Spinal cord (tissue), 9 donors: ENCODE measurements at regions not wholly inside any gene's neighbourhood (a gene's known extent, or its start where the extent isn't known, plus 50 kb on each side); places are given as distances from the start of the nearest gene placed in this dataset.
"Not testable (repeated sequence)": the region's sequence is repeated elsewhere in the genome, so short reads cannot be mapped to it uniquely, and the experiment has no call there.

Experiments used
- DNase-seq, 6 donors: peaks; one replicate each; pipeline versions ENCODE4 v3.0.0 to v3.0.0-alpha.2; 2013 to 2015; ENCODE audit warnings: low spot score in 6 of 6, low read depth in 4 of 6
- H3K27ac ChIP-seq: one replicate; pipeline ENCODE4 v1.5.1; 2013; ENCODE audit warnings: low read depth, low read length, control low read depth
- H3K27me3 ChIP-seq: one replicate; pipeline ENCODE4 v1.6.1; 2013; ENCODE audit warnings: low read length; ENCODE audit not compliant: control insufficient read depth, insufficient read depth
- H3K36me3 ChIP-seq: one replicate; pipeline ENCODE4 v1.6.1; 2013; ENCODE audit warnings: low read length; ENCODE audit not compliant: control insufficient read depth, insufficient read depth
- H3K4me1 ChIP-seq: one replicate; pipeline ENCODE4 v1.6.1; 2013; ENCODE audit warnings: low read length; ENCODE audit not compliant: control insufficient read depth, insufficient read depth
- H3K4me3 ChIP-seq: one replicate; pipeline ENCODE4 v1.5.1; 2013; ENCODE audit warnings: low read depth, low read length, control low read depth
- H3K9me3 ChIP-seq: one replicate; pipeline ENCODE4 v1.6.1; 2013; ENCODE audit warnings: low read length; ENCODE audit not compliant: control insufficient read depth, insufficient read depth
- WGBS: methylation state at CpG from one replicate; pipeline ENCODE4 v1.1.5; 2013; ENCODE audit warnings: missing lambda C conversion rate; ENCODE audit not compliant: insufficient coverage; 5-methylcytosine and 5-hydroxymethylcytosine counted together
- donor health status: healthy.

DNA sequence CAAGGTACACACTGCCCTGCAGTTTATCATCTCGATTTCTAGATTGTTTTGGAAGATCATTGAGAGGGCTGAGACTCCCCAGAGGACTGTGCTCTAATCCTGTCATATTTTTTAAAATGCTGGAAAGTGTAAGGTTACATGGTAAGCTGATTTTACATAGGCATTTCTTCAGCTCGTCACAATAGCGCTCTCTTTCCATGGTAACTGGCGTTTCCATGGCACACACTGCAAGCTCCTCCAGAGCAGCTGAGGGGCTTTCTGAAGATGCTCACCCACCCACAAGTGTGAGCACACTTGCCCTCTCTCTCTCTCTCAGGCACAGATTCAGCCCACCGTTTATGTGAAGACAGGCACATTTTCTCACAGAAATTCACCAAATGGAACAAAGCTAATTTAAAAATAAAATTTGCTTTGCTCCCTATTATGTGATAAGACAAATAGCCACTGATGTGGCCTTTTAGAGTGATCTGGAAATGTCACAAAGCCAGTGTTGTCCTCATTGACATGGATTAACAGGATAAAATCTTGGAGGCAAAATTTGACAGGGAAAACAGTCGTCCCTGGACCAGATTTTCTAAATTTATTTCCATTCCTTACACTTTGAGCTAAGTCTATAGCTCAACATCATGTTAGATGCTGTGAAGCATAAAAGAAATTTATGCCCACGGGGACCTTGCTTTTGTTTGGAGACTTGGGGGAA, 421.5 kb downstream of the RWDD3 start:
- peak in 4 of 6 donors; percentile 36 to 91 (median 63) for DNase-seq
- Histone ChIP-seq H3K27ac (no peak overlapping the region), H3K36me3 (no peaks in the 10 kb centered on the region), H3K4me1 (peaks cover 3% of the 10 kb centered on the region), H3K4me3 (no peak overlapping the region), H3K27me3 (no peaks in the 10 kb centered on the region), H3K9me3 (no peaks in the 10 kb centered on the region)
- WGBS = 52% methylated on average over 3 of the region's 7 CpGs

DNA sequence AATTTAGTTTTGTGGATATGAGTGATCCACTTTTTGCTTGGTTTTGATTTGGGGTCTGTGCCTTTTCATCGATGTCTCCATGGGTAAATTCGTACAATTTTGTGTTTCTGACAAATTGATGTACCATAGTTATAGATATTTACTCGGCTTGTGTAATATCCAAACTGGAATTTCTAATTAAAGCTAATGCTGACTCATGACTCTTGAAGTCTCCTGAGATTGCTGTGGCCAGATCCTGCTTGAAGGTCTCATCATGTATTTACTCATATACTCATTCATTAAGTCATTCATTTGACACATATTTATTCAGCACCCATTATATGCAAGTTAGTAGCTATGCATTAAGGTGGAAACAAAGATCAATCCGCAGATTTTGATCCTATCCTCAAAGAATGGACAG, 423.2 kb downstream of the RWDD3 start:
- DNase-seq = no peak
- no peaks in the 10 kb centered on the region for H3K36me3 ChIP-seq
- H3K27ac ChIP-seq = no peak overlapping the region
- peaks cover 3% of the 10 kb centered on the region for H3K4me1 ChIP-seq
- no peaks in the 10 kb centered on the region for H3K27me3 ChIP-seq
- H3K9me3 ChIP-seq = no peaks in the 10 kb centered on the region
- 100% methylated on average over 1 of the region's 4 CpGs for WGBS
- no peak overlapping the region for H3K4me3 ChIP-seq

DNA sequence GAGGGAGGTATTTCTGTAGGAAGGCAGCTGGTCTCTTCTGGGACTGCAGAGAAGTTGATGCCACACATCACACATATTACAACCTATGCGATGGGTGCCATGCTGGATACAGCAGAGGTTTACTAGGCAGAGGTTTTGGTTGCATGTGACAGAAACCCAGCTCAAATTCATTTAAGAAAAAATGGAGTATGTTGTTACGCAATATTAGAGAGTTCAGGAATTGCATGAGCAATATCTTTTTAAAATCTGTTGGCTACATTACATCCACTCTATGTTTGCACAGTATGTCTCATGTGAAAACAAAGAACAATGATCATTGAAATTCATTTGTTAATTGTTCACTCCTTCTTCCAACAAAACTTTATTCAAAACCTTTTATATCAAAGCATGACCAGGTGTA, 425.2 kb downstream of the RWDD3 start:
- no CpG with 5 or more reads among the region's 2 CpGs for WGBS
- Histone ChIP-seq H3K27me3 (no peaks in the 10 kb centered on the region), H3K36me3 (no peaks in the 10 kb centered on the region), H3K9me3 (peaks cover 3% of the 10 kb centered on the region), H3K4me3 (no peak overlapping the region), H3K27ac (no peak overlapping the region), H3K4me1 (peaks cover 3% of the 10 kb centered on the region)
- DNase-seq = no peak

DNA sequence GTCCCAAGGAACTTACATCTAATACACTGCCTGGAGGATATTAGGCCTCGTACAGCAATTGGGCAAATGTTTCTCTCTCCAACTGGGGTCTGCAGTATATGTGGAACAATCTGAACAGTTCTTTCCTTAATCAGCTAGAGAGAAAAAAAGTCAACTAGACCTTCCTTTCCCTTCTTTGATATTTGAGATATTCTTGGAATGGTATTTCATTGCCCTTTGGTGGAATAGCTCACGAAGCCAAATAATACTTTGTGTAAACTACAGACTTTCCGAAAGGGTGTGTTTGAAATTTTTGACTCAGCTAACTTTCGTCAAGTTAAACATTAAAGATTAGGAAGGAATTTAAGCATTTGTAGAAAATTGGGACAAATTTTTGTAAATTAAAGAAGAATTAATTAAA, 425.6 kb downstream of the RWDD3 start:
- no CpG with 5 or more reads among the region's 4 CpGs for WGBS
- no peaks in the 10 kb centered on the region for H3K27me3 ChIP-seq
- no peak overlapping the region for H3K4me3 ChIP-seq
- H3K36me3 ChIP-seq = no peaks in the 10 kb centered on the region
- H3K27ac ChIP-seq = no peak overlapping the region
- DNase-seq = no peak
- peaks cover 3% of the 10 kb centered on the region for H3K4me1 ChIP-seq
- peaks cover 3% of the 10 kb centered on the region for H3K9me3 ChIP-seq

DNA sequence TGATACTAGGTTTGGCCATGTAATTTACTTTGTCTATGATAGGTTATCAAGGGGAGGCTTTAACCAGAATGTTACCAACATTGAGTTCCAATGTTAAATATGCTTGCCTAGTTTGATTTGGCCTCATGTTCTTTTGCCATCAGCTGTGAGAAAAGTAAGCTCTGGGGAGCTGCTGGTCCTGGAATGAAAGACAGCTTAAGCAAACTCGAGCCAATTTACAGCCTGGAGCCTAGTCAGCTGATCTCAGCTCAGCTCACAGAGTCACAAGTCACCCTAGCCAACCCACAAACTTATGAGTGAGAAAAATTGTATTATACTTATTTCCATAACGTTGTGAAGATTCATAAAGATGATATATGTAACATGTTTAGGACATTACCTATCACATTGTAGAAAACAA, 426.7 kb downstream of the RWDD3 start:
- H3K9me3 ChIP-seq = peaks cover 3% of the 10 kb centered on the region

DNA sequence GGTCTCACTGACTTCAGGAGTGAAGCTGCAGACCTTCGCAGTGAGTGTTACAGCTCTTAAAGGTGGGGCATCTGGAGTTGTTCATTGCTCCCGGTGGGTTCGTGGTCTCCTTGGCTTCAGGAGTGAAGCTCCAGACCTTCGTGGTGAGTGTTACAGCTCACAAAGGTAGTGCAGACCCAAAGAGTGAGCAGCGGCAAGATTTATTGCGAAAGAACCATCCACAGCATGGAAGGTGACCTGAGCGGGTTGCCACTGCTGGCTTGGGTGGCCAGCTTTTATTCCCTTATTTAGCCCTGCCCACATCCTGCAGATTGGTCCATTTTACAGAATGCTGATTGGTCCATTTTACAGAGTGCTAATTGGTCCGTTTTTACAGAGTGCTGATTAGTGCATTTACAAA, 429.5 kb downstream of the RWDD3 start:
- not testable (repeated sequence) for H3K4me3 ChIP-seq, DNase-seq, H3K27me3 ChIP-seq, H3K36me3 ChIP-seq, H3K27ac ChIP-seq, H3K9me3 ChIP-seq, H3K4me1 ChIP-seq
- over 99% methylated on average over 7 of the region's 8 CpGs for WGBS

More for the DNA sequence above, 426.7 kb downstream of the RWDD3 start:
- H3K4me1 ChIP-seq = no peaks in the 10 kb centered on the region
- no peaks in the 10 kb centered on the region for H3K27me3 ChIP-seq
- no peaks in the 10 kb centered on the region for H3K36me3 ChIP-seq
- no peak overlapping the region for H3K4me3 ChIP-seq
- WGBS = no CpG with 5 or more reads among the region's 2 CpGs
- no peak overlapping the region for H3K27ac ChIP-seq
- peak in 1 of 6 donors; percentile 34 for DNase-seq

DNA sequence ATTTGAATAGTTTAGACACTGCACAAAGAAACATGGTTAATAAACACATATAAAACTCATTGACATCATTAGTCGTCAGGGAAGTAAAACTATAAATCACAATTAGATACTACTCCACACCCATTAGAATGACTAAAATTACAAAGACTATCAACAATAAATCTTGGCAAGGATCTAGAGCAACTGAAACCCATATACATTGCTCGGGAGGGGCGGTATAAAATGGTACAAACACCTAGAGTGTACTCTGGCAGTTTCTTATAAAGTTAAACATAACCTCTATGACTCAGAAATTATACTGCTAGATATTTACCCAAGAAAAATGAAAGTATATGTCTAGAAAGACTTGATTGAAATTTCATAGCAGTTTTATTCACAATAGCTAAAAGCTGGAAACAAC, 434.2 kb downstream of the RWDD3 start:
- H3K4me1 ChIP-seq = no peaks in the 10 kb centered on the region
- H3K27me3 ChIP-seq = no peaks in the 10 kb centered on the region
- no peak overlapping the region for H3K27ac ChIP-seq
- DNase-seq = no peak
- no peaks in the 10 kb centered on the region for H3K9me3 ChIP-seq
- WGBS = 83% methylated on average over 1 of the region's 3 CpGs
- no peaks in the 10 kb centered on the region for H3K36me3 ChIP-seq
- no peak overlapping the region for H3K4me3 ChIP-seq

DNA sequence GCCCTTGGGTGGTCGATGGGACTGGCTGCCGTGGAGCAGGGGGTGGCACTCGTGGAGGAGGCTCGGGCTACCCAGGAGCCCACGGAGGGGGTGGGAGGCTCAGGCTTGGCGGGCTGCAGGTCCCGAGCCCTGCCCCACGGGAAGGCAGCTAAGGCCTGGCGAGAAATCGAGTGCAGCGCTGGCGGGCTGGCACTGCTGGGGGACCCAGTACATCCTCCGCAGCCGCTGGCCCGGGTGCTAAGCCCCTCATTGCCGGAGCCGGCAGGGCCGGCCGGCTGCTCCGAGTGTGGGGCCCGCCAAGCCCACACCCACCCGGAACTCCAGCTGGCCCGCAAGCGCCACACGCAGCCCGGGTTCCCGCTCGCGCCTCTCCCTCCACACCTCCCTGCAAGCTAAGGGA, 435.6 kb downstream of the RWDD3 start:
- H3K36me3 ChIP-seq, DNase-seq, H3K27me3 ChIP-seq, H3K4me3 ChIP-seq, H3K9me3 ChIP-seq, H3K4me1 ChIP-seq, H3K27ac ChIP-seq: not testable (repeated sequence)
- WGBS = 96% methylated on average over 16 of the region's 29 CpGs

DNA sequence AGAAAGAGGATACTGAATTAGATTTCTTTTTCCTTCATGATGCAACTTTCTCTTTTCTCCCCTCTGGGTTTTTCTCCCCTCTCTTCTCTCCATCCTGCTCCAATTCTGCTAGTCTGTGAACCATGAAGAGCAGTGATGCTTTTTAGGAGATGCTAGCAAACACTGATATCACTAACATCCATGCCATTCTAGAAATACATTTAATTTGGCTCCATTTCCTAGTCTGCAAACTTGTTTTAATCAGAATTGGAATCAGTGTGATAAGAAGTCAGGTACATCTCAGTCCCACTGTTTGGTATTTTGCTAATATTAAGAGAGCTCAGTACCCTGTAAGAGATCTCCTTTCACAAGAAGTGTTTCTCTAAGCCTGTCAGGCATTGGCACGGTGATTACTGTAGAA, 437.1 kb downstream of the RWDD3 start:
- no peaks in the 10 kb centered on the region for H3K9me3 ChIP-seq
- H3K27ac ChIP-seq = no peak overlapping the region
- no peak overlapping the region for H3K4me3 ChIP-seq
- H3K36me3 ChIP-seq = no peaks in the 10 kb centered on the region
- WGBS = no CpG with 5 or more reads among the region's 1 CpG
- no peaks in the 10 kb centered on the region for H3K27me3 ChIP-seq
- DNase-seq = peak in 1 of 6 donors; percentile 3
- no peaks in the 10 kb centered on the region for H3K4me1 ChIP-seq

DNA sequence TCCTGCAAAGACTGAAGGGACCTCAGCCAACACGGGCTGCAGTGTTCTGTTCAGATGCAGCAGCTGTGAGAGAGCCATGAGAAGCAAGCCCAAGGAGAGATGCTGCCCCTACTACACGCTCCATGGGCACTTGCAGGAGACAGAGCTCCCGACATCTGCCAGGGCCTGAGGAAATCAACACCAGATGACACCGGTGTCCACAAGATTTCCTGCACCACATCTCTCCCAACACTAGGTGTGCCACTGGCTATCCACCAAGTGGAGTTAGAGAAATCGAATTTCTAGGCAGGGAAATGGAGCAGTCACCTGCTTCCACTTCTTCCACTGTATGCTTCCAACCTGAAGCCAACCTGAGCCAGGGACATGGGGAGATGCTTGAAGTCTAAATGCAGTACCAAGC, 445.3 kb downstream of the RWDD3 start:
- H3K27me3 ChIP-seq = no peaks in the 10 kb centered on the region
- no peak overlapping the region for H3K27ac ChIP-seq
- no peak overlapping the region for H3K4me3 ChIP-seq
- H3K36me3 ChIP-seq = no peaks in the 10 kb centered on the region
- DNase-seq = no peak
- no peaks in the 10 kb centered on the region for H3K9me3 ChIP-seq
- no peaks in the 10 kb centered on the region for H3K4me1 ChIP-seq
- WGBS = 84% methylated on average over 2 of the region's 5 CpGs
